ENCODE measurements at regions not wholly inside any gene's neighbourhood (a gene's known extent, or its start where the extent isn't known, plus 50 kb on each side); places are given as distances from the start of the nearest gene placed in this dataset.

GRCh38 chr4:133247861-133248260, 98.8 kb downstream of the PCDH10 start:
- TF ChIP-seq, protein P1, sequence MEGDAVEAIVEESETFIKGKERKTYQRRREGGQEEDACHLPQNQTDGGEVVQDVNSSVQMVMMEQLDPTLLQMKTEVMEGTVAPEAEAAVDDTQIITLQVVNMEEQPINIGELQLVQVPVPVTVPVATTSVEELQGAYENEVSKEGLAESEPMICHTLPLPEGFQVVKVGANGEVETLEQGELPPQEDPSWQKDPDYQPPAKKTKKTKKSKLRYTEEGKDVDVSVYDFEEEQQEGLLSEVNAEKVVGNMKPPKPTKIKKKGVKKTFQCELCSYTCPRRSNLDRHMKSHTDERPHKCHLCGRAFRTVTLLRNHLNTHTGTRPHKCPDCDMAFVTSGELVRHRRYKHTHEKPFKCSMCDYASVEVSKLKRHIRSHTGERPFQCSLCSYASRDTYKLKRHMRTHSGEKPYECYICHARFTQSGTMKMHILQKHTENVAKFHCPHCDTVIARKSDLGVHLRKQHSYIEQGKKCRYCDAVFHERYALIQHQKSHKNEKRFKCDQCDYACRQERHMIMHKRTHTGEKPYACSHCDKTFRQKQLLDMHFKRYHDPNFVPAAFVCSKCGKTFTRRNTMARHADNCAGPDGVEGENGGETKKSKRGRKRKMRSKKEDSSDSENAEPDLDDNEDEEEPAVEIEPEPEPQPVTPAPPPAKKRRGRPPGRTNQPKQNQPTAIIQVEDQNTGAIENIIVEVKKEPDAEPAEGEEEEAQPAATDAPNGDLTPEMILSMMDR (IDR thresholded peaks at IDR 0.05; ENCODE audit: poor library complexity, severe bottlenecking): no peak
- TF ChIP-seq EZH2 (IDR thresholded peaks at IDR 0.05; ENCODE audit: borderline replicate concordance, insufficient read depth, low read length, poor library complexity, severe bottlenecking) (no peak), EP300 (conservative IDR thresholded peaks at IDR 0.05; ENCODE audit: poor library complexity, severe bottlenecking) (no peak), POLR2AphosphoS5 (IDR thresholded peaks at IDR 0.05) (no peak), TAF1 (IDR thresholded peaks at IDR 0.05; ENCODE audit: low read depth) (no peak), RAD21 (conservative IDR thresholded peaks at IDR 0.05) (no peak), MXI1 (conservative IDR thresholded peaks at IDR 0.05; ENCODE audit: poor library complexity, severe bottlenecking) (no peak)
- TF ChIP-seq, protein P2, sequence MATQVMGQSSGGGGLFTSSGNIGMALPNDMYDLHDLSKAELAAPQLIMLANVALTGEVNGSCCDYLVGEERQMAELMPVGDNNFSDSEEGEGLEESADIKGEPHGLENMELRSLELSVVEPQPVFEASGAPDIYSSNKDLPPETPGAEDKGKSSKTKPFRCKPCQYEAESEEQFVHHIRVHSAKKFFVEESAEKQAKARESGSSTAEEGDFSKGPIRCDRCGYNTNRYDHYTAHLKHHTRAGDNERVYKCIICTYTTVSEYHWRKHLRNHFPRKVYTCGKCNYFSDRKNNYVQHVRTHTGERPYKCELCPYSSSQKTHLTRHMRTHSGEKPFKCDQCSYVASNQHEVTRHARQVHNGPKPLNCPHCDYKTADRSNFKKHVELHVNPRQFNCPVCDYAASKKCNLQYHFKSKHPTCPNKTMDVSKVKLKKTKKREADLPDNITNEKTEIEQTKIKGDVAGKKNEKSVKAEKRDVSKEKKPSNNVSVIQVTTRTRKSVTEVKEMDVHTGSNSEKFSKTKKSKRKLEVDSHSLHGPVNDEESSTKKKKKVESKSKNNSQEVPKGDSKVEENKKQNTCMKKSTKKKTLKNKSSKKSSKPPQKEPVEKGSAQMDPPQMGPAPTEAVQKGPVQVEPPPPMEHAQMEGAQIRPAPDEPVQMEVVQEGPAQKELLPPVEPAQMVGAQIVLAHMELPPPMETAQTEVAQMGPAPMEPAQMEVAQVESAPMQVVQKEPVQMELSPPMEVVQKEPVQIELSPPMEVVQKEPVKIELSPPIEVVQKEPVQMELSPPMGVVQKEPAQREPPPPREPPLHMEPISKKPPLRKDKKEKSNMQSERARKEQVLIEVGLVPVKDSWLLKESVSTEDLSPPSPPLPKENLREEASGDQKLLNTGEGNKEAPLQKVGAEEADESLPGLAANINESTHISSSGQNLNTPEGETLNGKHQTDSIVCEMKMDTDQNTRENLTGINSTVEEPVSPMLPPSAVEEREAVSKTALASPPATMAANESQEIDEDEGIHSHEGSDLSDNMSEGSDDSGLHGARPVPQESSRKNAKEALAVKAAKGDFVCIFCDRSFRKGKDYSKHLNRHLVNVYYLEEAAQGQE (IDR thresholded peaks at IDR 0.05; ENCODE audit: borderline replicate concordance): no peak

Measured in neural cell (in vitro differentiated cells).